SW 1271 (cell line): ENCODE measurements at regions not wholly inside any gene's neighbourhood (a gene's known extent, or its start where the extent isn't known, plus 50 kb on each side); places are given as distances from the start of the nearest gene placed in this dataset.
"Not testable (repeated sequence)": the region's sequence is repeated elsewhere in the genome, so short reads cannot be mapped to it uniquely, and the experiment has no call there.

Experiments used
- DNase-seq, 2 experiments: peaks; one replicate each; lab custom pipeline; 2025; lab: John Stamatoyannopoulos, UW

DNA sequence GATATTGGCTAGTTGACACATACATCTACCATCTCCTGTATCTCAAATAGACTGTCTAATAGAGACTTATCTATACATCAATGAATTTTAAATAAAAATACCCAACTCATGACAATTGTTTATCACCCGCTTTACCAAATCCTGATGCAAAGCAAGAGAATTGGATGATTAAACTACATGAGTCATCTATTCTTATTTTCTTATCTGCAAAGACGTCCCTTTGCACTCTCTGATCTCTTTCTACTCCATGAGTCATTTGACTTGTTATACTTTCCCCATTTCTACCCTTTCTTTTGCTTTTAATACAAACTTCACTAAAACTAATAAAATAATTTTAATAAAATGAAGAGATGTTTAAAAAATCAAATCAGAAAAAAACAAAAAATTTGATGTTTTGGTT is 261.7 kb upstream of the MAP2 start:
- no peak for DNase-seq

DNA sequence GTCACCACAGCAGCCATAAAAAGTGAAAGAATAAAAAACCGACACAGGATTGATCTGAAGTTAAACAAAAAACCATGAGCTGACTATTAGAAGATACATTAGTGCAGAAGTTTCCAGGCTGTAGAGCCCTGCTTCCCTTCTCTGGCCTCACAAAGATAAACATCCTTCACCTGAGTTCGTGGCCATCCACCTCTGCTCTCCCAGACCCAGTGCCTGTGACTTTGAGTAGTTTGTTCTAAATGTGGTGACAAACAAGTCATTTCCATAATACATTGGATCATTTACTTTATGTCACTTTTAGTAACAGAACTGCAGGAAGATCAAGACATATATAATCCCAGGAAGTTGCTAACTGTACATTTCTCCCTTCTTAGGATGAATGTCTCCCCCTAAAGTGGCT is 241.9 kb upstream of the MAP2 start:
- no peak for DNase-seq

- DNase-seq: peak in 1 of 2 experiments; percentile 3
Observed at GRCh38 chr2:209186886-209187285, 237.0 kb upstream of the MAP2 start.

GRCh38 chr2:209189893-209190292 is 234.0 kb upstream of the MAP2 start:
- no peak for DNase-seq

- DNase-seq: no peak
Observed at GRCh38 chr2:209191139-209191538, 232.7 kb upstream of the MAP2 start.

GRCh38 chr2:209194717-209195116 is 229.1 kb upstream of the MAP2 start:
- DNase-seq: no peak

- peak in 1 of 2 experiments; percentile 34 for DNase-seq
Observed at GRCh38 chr2:209208211-209208610, 215.6 kb upstream of the MAP2 start.

DNA sequence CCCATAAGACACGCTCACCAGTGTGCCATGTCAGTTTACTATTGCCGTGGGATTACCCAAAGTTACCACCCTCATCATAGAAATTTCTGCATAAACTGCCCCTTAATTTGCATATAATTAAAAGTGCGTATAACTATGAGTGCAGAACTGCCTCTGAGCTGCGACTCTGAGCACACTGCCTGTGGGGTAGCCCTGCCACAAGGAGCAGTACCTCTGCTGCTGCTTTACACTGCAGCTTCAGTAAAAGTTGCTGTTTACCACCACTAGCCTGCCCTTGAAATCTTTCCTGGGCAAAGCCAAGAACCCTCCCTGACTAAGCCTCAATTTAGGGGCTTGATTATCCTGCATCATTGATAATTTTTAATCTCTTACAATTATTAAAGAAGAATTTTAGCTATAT is 213.9 kb upstream of the MAP2 start:
- DNase-seq: no peak

- DNase-seq: no peak
Observed at GRCh38 chr2:209230560-209230959, 193.3 kb upstream of the MAP2 start.

- DNase-seq: no peak
Observed at GRCh38 chr2:209236377-209236776, 187.5 kb upstream of the MAP2 start.

DNA sequence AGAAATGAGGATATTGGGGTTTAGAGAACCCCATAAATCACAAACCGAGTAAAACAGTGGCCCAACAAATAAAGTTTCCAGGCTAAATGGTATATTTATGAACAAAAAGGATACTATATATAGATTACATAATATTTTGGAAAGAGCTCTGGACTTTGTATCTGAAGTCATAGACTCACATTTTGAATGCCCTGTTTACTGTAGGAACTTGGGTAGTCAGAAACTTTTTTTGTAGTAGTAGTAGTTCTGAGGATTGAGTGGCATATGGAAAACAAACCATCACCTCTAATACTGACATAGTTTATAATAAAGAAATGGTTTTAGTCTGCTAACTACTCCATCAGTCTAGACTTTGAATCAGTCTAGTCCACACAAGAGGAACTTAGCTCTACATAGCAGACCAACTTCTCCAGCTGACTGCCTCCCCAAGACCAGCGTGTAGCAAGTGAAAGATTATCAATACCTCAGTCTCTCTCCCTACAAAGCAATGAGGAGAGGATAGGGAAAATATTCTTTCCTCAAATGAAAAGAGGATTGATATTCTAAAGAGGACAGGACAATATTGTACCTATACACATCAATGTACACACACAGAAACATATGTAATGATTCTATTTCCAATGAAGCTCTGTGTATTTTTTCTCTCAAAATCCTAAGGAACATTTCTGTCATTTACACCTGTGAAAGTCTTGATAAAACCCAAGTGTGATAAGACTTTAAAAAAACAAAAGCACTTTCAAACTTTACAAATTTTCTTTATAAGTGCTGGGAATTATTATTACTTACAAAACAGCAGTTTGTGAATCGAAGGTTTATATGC is 184.9 kb upstream of the MAP2 start:
- DNase-seq: no peak

DNA sequence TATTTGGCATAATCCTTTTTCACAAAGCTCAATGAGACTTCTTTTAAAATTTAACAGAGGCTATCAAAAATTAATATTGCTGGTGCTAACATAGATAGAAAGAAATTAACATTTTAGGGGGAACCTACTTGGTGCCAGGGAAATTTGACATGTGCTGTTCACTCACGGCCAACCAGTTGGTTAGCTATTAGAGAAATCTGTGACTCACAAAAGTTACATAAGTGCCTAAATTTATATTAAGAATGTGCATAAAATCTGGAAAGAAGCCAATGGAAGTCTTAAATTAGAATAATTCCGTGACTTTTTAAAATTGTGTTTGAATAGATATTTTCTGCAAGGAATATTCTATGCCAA is 184.3 kb upstream of the MAP2 start:
- no peak for DNase-seq

- DNase-seq: no peak
Observed at GRCh38 chr2:209240204-209240603, 183.6 kb upstream of the MAP2 start.

GRCh38 chr2:209253544-209253943 is 170.3 kb upstream of the MAP2 start:
- DNase-seq: no peak

DNA sequence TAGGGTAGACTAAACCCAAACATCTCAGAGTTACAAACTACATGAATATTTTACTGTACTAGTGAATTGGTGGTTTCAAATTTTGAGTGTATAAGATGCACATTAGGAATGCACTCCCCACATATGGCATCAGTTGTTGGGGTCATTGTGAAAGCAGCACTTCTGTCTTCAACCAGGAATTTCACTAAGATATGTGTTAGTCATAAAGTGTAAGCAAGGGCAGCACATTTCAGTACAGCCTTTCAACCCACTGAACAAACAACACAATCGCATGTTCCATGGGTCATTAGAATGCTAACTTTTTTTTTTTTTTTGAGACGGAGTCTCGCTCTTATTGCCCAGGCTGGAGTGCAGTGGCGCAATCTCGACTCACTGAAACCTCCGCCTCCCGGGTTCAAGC is 164.1 kb upstream of the MAP2 start:
- no peak for DNase-seq

GRCh38 chr2:209260281-209260680 is 163.6 kb upstream of the MAP2 start:
- DNase-seq: no peak

- DNase-seq: not testable (repeated sequence)
Observed at GRCh38 chr2:209261366-209262053, 162.3 kb upstream of the MAP2 start.

DNA sequence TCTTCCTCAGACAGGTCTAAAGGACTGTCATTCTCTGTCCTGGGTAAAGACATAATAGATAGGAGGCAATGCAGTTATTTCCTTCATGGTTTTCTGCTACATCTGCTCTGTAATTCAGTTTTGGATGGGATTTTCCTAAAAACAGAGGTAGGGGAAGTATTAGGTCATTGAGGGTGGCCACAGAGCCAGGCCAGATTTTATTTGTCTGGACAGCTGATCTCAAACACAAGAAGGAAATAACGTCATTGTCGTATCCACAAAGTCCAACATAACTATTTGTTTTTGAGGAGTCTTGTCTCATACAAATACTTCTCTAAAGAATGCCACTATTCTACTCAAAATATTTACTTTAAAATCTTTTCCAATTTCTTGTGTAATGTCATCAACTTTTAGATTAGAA is 154.8 kb upstream of the MAP2 start:
- no peak for DNase-seq

DNA sequence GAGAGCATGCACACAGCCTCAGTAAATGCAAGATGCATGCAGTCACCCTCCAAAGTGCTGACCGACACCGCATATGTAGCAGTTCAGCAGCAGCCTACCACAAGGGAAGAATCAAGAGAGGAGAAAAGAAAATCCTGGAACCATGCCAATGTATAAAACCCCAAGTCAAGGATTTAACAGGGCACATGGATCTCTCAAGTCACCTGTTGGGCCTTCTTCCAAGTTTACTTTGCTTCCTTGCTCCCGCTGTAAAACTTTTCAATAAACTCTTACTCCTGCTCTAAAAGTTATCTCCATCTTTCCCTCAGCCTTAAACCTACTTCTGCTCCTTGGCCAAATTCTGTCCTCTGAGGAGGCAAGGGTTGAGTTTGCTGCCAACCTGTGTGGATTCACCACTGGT is 147.8 kb upstream of the MAP2 start:
- DNase-seq: no peak

GRCh38 chr2:209277444-209277843 is 146.4 kb upstream of the MAP2 start:
- no peak for DNase-seq

- no peak for DNase-seq
Observed at GRCh38 chr2:209298601-209299000, 125.2 kb upstream of the MAP2 start.

- DNase-seq: not testable (repeated sequence)
Observed at GRCh38 chr2:209299478-209299877, 124.4 kb upstream of the MAP2 start.

DNA sequence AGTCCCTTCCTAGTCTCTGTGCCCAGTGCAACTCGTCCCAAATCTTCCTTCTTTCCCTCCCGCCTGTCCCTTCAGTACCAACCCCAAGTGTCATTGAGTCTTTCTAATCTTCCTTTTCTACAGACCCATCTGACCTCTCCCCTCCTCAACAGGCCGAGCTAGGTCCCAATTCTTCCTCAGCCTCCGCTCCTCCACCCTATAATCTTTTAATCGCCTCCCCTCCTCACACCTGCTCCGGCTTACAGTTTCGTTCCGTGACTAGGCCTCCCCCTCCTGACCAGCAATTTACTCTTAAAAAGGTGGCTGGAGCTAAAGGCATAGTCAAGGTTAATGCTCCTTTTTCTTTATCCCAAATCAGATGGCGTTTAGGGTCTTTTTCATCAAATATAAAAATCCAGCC is 123.1 kb upstream of the MAP2 start:
- not testable (repeated sequence) for DNase-seq

- DNase-seq: no peak
Observed at GRCh38 chr2:209305026-209305425, 118.8 kb upstream of the MAP2 start.
